Thoracic aorta (tissue), 2 donors: ENCODE measurements at regions not wholly inside any gene's neighbourhood (a gene's known extent, or its start where the extent isn't known, plus 50 kb on each side); places are given as distances from the start of the nearest gene placed in this dataset.
A peak's percentile ranks its signal among the peaks of the same experiment; 100 is the strongest.

Experiments used
- ATAC-seq: fragments of 150-250 bp; one replicate; pipeline ENCODE4 v1.8.0; 2017; ENCODE audit warnings: low read depth; ENCODE audit not compliant: insufficient number of reproducible peaks, low FRiP score
- DNase-seq: peaks from one replicate; pipeline ENCODE4 v3.0.0-alpha.2; 2020; ENCODE audit warnings: low spot score
- H3K27ac ChIP-seq, 2 donors: fragments of 200-600 bp; sonication (generic); 1 replicate in 1 of 2; 2 replicates in 1 of 2; pipeline ENCODE4 v1.5.1; 2016; ENCODE audit warnings: mild to moderate bottlenecking in 2 of 2, moderate library complexity in 2 of 2
- H3K27me3 ChIP-seq: fragments of 200-600 bp; sonication (generic); replicated peaks from 2 replicates; pipeline ENCODE4 v1.6.0; 2016; ENCODE audit warnings: mild to moderate bottlenecking; ENCODE audit not compliant: insufficient read depth
- H3K36me3 ChIP-seq: fragments of 200-600 bp; sonication (generic); one replicate; pipeline ENCODE4 v1.5.1; 2016
- H3K4me1 ChIP-seq, 2 donors: fragments of 200-600 bp; sonication (generic); 1 replicate in 1 of 2; 2 replicates in 1 of 2; pipeline versions ENCODE4 v1.5.1 to v1.6.0; 2016; ENCODE audit warnings: low read depth in 2 of 2, mild to moderate bottlenecking in 1 of 2; ENCODE audit not compliant: control insufficient read depth in 1 of 2
- H3K4me3 ChIP-seq: fragments of 200-600 bp; sonication (generic); 2 replicates; pipeline ENCODE4 v1.5.1; 2016; ENCODE audit warnings: mild to moderate bottlenecking
- H3K9me3 ChIP-seq: fragments of 200-600 bp; sonication (generic); 2 replicates; pipeline ENCODE4 v1.5.1; 2016
- TF ChIP-seq, protein P1 (sequence below): fragments of 200-600 bp; sonication (generic); IDR thresholded peaks from one replicate; pipeline ENCODE4 v1.5.1; 2019; ENCODE audit warnings: antibody characterized with exemption

DNA sequence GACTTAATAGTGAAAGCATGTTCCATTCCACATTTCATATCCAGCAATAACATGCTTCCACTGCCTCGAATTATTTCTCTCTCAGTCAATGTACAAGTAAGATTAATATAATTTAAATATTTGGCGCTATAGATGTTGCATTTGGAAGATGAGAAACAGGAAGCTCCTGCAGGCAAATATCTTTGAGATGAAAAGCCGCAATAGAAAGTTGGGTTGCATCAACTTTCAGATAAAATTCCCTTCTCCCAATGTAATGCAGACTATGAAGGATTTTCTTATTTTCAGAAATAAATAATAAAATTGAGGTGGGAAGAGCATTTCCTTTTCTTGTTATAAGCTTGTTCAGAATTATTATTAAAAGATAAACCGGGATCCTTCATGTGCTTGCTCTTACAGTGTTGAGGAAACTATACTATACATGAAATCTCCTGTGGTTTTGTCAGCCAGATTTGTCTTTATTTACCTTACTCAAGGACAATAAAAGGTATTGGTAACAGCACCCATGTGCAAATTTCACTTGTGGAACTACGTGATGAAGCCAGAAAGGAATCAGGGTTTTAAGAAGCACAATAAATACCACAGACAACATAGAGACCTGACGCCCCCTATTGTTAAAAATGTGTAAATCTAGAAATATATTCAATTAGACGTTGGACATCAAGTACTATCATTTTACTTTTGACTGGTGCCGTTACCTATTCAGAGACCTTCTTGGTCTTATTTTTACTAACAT, 307.0 kb downstream of the ARPP21 start:
- peak overlapping the region; percentile 12 for H3K4me3 ChIP-seq
- no peaks in the 10 kb centered on the region for H3K36me3 ChIP-seq
- no peaks in the 10 kb centered on the region for H3K9me3 ChIP-seq
- peaks cover 0 to 3% of the 10 kb centered on the region in 2 donors for H3K4me1 ChIP-seq
- H3K27me3 ChIP-seq = no peaks in the 10 kb centered on the region
- ATAC-seq (no peak), DNase-seq (no peak)
- H3K27ac ChIP-seq = no peak overlapping the region
- TF ChIP-seq, protein P1, sequence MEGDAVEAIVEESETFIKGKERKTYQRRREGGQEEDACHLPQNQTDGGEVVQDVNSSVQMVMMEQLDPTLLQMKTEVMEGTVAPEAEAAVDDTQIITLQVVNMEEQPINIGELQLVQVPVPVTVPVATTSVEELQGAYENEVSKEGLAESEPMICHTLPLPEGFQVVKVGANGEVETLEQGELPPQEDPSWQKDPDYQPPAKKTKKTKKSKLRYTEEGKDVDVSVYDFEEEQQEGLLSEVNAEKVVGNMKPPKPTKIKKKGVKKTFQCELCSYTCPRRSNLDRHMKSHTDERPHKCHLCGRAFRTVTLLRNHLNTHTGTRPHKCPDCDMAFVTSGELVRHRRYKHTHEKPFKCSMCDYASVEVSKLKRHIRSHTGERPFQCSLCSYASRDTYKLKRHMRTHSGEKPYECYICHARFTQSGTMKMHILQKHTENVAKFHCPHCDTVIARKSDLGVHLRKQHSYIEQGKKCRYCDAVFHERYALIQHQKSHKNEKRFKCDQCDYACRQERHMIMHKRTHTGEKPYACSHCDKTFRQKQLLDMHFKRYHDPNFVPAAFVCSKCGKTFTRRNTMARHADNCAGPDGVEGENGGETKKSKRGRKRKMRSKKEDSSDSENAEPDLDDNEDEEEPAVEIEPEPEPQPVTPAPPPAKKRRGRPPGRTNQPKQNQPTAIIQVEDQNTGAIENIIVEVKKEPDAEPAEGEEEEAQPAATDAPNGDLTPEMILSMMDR = no peak

DNA sequence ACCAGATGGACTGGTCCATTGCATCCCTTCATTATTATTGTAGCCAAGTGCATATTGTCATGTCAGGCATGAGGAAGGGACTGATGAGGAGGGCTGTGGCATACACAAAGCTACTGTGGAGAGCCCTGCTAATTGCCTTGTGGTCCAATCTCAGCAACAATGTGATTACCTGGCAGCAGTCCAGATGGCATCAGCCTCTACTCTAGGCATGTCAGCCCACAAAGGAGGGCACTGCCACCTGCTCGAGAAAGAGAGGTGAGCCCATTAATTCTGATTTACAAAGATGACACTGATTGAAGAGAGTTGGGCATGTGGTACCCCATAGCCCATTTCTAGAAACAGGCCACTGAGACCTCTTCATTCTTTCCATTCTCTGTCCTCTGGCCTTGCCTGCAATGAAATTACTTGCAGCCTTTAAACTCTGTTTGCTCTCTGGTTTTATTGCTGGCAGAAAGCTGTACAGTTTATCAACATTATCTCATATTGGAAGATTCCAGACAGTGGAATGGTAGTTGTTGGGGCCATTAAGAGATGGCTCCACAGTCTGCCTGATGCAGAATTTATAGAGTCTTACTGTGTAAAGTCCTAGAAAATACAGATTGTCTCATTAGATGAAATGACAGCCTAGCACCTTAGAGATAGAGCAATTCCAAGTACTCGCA, 307.7 kb downstream of the ARPP21 start:
- ATAC-seq = no peak
- TF ChIP-seq, protein P1 = no peak
- Histone ChIP-seq H3K27ac (no peak overlapping the region), H3K9me3 (no peaks in the 10 kb centered on the region), H3K36me3 (no peaks in the 10 kb centered on the region), H3K4me3 (no peak overlapping the region), H3K4me1 (peaks cover 0 to 3% of the 10 kb centered on the region in 2 donors), H3K27me3 (no peaks in the 10 kb centered on the region)
- DNase-seq = no peak

DNA sequence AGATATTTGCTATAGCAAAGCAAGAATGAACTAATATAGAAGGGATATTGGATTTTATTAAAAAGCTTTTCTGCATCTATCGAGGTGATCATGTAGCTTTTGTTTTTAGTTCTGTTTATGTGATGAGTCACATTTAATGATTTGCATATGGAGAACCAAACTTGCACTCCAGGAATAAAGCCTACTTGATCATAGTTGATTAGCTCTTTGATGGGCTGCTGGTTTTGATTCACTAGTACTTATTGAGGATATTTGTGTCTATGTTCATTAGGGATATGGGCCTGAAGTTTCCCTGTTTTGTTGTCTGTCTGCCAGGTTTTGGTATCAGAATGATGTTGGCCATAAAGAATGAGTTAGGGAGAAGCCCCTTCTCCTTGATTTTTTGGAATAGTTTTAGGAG, 310.7 kb downstream of the ARPP21 start:
- Histone ChIP-seq H3K4me3 (no peak overlapping the region), H3K9me3 (no peaks in the 10 kb centered on the region), H3K36me3 (no peaks in the 10 kb centered on the region), H3K27ac (no peak overlapping the region), H3K27me3 (no peaks in the 10 kb centered on the region), H3K4me1 (peaks cover 0 to 3% of the 10 kb centered on the region in 2 donors)
- TF ChIP-seq, protein P1 = no peak
- ATAC-seq (no peak), DNase-seq (no peak)

DNA sequence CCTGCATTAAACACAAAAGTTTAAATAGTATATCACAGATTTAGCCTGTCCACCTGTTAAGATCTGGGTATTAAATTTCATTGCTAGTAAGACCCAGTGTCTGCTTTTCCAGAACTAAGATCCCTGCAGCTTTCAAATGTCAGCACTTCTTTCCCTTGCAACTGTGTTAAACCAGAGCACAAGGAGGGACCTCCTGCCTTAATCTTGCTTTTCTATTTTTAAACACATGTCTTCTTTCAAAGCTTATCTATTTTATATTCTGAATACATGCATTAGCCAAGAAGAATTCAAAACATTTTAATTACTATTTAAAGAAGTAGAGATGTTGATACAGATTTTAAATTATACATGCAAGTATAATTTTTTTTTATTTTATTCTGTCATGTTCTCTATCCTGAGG, 315.1 kb downstream of the ARPP21 start:
- no peak overlapping the region for H3K27ac ChIP-seq
- no peak for DNase-seq
- ATAC-seq = no peak
- H3K4me3 ChIP-seq = no peak overlapping the region
- TF ChIP-seq, protein P1 = no peak
- H3K4me1 ChIP-seq = peaks cover 0 to 4% of the 10 kb centered on the region in 2 donors
- H3K27me3 ChIP-seq = no peaks in the 10 kb centered on the region
- no peaks in the 10 kb centered on the region for H3K9me3 ChIP-seq
- H3K36me3 ChIP-seq = no peaks in the 10 kb centered on the region

DNA sequence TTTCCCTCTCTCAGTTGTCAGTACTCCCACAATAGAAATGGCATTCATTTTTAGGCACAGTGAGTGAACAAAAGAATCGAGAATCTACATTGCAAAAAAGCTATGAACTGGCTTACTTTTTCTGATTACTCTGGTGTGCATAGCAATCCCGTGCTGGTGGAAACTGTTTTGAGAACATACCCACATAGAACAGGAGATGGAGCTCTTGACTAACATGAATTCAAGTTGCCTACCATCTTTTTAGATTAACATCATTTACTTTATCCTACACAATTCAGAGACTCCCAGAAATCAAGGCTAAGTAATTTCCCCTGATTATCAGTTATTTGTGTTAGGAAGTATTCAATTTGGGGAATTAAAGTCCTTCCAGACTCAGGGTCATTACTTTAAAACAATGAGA, 326.6 kb downstream of the ARPP21 start:
- DNase-seq (no peak), ATAC-seq (no peak)
- no peaks in the 10 kb centered on the region for H3K36me3 ChIP-seq
- H3K27me3 ChIP-seq = no peaks in the 10 kb centered on the region
- H3K27ac ChIP-seq = no peak overlapping the region
- no peak overlapping the region for H3K4me3 ChIP-seq
- TF ChIP-seq, protein P1 = peak; percentile 65
- H3K9me3 ChIP-seq = no peaks in the 10 kb centered on the region
- H3K4me1 ChIP-seq = peaks cover 6 to 24% of the 10 kb centered on the region in 2 donors
